Lower leg skin (tissue), 3 donors: ENCODE measurements at regions not wholly inside any gene's neighbourhood (a gene's known extent, or its start where the extent isn't known, plus 50 kb on each side); places are given as distances from the start of the nearest gene placed in this dataset.

ENCODE experiments used
- POLR2A ChIP-seq, 2 donors: fragments of 450-650 bp; IDR thresholded peaks; one replicate each; pipeline ENCODE4 v1.6.1; 2016 to 2017; ENCODE audit warnings: antibody characterized with exemption in 2 of 2, mild to moderate bottlenecking in 1 of 2, moderate library complexity in 1 of 2
- TF ChIP-seq, protein P1 (sequence below), 3 donors: fragments of 450-650 bp; IDR thresholded peaks; one replicate each; pipeline ENCODE4 v1.5.1; 2016; ENCODE audit warnings: antibody characterized with exemption in 3 of 3, mild to moderate bottlenecking in 3 of 3, moderate library complexity in 2 of 3

GRCh38 chr5:67300326-67300725 lies 103.7 kb upstream of the CD180 start:
- no peak for TF ChIP-seq POLR2A (IDR thresholded peaks at IDR 0.05)
- TF ChIP-seq, protein P1, sequence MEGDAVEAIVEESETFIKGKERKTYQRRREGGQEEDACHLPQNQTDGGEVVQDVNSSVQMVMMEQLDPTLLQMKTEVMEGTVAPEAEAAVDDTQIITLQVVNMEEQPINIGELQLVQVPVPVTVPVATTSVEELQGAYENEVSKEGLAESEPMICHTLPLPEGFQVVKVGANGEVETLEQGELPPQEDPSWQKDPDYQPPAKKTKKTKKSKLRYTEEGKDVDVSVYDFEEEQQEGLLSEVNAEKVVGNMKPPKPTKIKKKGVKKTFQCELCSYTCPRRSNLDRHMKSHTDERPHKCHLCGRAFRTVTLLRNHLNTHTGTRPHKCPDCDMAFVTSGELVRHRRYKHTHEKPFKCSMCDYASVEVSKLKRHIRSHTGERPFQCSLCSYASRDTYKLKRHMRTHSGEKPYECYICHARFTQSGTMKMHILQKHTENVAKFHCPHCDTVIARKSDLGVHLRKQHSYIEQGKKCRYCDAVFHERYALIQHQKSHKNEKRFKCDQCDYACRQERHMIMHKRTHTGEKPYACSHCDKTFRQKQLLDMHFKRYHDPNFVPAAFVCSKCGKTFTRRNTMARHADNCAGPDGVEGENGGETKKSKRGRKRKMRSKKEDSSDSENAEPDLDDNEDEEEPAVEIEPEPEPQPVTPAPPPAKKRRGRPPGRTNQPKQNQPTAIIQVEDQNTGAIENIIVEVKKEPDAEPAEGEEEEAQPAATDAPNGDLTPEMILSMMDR (IDR thresholded peaks at IDR 0.05): no peak
